Daoy (cell line): ENCODE measurements at regions not wholly inside any gene's neighbourhood (a gene's known extent, or its start where the extent isn't known, plus 50 kb on each side); places are given as distances from the start of the nearest gene placed in this dataset.
"Not testable (repeated sequence)": the region's sequence is repeated elsewhere in the genome, so short reads cannot be mapped to it uniquely, and the experiment has no call there.

ENCODE experiments used
- DNase-seq: peaks from one replicate; pipeline ENCODE4 v3.0.0-alpha.2; 2015; ENCODE audit warnings: low read depth

DNA sequence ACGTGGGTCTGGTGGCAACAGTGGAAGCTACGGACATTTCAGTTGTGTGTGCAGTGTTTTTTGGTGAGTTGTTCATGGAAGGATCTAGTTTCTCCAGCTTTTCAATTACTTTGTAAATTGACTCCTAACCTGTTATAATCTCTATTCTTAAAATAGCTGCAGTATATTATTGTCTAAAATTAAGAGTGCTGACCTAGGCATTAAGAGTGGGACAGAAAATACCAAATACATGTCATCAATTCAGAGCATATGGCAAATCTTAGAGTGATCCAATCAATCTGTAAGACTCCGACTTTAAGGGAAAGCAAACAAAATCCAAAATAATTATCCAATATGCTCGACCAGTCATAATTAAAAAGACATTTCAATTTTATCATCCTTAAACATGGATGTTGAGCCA is 338.1 kb upstream of the PCDH9 start:
- no peak for DNase-seq

DNA sequence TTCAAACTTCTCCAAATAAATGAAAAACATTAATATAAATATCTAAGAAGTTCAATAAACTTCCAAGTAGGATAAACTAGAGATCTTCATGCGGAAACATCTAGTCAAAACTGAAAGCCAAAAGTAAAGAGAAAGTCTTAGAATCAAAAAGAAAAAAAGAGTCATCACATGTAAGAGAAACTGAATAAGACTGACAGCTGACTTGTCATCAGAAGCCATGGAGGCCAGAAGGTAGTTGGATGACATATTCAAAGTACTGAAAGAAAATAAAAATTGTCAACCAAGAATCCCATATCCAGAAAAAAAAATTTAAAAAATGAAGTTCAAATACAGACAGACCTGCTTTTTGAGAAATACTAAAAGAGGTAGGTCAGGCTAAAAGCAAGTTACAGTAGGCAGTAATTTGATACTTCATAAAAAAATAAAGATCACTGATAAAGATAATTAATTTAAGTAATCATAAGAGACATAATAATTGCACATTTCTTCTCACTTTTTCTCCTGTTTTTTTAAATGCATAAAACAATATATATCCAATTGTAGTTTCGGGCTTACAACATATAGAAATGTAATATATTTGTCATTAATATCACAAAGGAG is 327.6 kb upstream of the PCDH9 start:
- DNase-seq, result no peak

DNA sequence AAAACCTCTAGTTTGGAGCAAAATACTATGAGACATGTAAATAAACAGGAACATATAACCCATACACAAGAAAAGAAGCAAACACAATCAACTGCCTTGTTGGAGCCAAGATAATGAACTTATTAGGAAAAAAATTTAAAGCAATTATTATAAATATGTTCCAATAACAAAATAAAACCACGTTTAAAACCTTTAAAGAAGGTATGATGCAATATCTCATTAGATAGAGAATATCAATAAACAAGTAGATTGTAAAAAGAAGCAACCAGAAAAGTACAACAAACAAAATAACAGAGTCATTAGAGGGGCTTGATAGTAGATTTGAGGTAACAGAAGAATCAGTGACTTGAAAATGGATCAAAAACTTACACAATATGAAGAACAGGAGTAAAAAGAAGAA is 327.0 kb upstream of the PCDH9 start:
- DNase-seq, result no peak

DNA sequence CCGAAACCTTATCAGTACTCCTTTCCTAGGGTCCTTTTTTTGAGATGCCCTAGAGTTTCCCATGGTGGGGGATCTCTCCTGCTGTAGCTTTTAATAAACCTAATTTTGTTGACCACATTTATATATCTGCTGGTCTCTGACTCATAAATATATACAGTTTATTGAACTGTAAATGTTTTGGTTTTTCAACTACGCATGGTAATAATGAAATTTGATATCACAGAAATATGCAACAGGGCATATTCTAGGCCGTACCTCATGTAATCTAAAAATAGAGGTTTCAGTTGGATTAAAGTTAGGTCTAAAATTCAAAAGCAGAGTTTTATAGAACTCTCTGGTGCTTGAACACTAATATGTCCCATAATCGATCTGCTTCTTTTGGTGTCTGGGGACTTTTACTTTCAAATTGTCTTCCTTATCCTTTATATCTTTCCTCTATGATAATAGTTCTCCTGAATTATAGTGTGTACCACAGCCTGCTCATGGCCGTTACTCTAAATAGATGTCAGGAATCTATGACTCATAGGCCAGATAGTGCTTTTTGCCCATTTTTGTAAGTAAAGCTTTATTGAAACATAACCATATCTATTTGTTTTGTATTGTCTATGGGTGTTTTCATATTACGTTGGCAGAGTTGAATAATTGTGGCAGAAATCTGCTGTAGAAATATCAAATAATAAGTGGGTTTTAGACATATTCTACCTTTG is 324.8 kb upstream of the PCDH9 start:
- no peak for DNase-seq

DNA sequence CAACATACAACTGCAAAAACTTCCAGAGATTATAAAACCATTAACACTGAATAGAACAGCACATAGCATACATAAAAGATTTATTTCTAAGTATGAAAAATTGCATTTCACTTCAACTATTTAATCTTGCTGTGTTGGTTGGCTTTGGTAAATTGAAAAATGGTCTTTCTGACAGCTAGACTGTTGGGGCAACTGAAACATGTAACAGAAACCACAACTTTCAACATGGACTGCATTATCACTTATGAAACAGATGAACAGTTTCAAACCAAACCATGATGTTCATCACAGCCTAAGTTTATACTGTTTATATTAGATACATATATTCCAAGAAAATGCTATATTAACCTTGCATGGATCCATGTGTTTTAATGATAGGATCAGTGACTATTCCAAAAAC is 324.1 kb upstream of the PCDH9 start:
- no peak for DNase-seq

DNA sequence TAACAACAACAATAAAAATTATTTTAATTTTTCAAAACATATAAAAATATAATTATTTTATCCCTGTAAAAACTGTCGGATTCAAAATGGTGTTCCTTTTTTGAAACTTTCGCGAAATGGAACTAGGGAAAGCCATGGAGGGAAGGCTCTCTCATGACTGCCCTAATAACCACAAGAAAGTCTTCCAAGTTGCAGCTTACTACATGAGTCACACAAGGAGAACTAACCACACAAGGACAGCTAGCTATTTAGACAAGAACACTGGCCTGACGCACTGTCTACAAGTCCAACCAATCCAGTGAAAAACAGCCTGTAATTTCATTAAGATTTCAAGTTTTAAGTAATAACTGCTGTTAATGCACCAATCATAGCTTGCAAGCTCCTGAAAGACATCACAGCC is 319.2 kb upstream of the PCDH9 start:
- DNase-seq, result no peak

DNA sequence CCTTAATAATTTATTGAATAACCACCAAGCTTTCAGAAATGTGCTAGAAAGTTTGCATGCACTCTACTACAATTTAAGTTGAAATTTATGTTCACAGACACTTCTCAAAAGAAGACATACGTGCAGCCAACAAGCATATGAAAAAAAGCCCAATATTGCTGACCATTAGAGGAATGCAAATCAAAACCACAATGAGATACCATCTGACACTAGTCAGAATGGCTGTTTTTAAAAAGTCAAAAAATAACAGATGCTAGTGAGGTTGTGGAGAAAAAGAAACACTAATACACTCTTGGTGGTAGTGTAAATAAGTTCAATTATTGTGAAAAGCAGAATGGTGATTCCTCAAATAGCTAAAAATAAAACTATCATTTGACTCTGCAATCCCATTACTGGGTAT is 308.8 kb upstream of the PCDH9 start:
- DNase-seq, result no peak

DNA sequence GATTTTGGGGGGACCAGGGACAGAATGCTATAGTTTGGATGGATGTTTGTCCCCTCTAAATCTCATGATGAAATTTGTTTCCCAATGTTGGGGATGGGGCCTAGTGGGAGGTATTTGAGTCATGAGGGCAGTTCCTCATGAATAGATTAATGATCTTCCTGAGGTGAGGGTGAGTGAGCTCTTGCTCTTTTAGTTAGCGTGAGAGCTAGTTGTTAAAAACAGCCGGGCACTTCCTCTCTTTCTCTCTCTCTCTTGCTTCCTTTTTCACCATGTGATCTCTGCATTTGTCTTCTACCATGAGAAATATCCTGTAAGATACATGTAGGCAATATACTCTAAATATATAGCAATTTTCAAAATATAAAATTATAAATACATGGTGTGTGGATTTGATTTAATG is 290.8 kb upstream of the PCDH9 start:
- no peak for DNase-seq

DNA sequence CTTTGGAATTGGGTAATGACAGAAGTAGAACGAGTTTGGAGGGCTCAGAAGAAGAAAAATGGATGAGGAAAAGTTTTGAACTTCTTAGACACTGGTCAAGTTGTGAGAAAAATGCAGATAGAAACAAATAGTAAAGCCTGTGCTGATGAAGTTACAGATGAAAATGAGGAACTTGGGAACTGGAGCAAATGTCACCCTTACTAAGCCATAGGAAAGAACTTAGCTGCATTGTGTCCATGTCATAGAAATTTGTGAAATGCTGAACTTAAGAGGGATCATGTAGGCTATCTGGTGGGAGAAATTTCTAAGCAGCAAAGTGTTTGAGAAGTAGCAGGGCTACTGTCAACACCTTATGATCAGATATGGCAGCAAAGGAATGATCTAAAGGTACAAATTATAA is 289.2 kb upstream of the PCDH9 start:
- no peak for DNase-seq

DNA sequence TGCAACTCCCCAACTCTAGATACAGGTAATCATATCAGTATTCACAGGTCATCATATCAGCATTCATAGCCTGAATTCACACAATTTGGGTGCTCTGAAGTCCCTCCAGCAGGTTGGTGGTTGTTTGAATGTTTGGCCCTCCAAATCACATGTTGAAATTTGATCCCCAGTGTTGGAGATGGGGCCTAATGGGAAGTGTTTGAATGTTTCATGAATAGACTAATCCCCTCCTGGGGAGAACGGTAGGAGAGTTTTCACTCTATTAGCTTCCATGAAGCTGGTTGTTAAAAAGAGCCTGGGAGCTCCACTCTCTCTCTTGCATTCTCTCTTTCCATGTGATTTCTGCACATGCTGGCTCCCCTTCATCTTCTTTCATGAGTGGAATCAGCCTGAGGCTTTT is 288.6 kb upstream of the PCDH9 start:
- no peak for DNase-seq

DNA sequence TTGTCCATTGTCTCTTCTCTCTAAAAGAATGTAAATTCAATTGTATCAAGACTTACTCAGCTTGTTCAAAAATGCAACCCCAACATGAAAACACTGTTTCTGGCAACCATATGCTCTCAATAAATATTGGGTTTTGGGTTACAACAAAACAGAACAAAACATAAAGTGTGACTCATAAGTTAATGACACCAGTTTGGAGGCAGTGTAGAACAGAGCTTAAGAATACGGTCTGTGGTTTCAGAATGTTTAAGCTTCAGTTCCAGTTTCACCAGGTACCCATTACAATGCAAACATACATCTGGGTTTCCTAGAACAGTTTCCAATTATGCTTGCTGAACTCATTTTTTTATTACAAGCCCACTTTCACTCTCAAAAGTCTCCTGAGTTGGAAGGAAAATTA is 285.8 kb upstream of the PCDH9 start:
- no peak for DNase-seq

DNA sequence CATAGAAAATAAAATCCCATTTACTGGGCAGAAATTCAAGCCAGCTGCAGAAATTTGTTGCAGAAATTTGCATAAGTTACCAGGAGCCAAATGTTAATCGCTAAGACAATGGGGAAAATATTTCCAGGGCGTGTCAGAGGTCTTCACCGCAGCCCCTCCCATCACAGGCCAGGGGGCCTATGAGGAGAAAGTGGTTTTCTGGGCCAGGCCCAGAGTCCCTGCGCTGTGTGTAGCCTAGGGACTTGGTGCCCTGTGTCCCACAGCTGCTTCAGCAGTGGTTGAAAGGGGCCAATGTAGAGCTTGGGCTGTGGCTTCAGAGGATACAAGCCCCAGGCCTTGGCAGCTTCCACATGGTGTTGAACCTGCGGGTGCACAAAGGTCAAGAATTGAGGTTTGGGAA is 278.9 kb upstream of the PCDH9 start:
- DNase-seq, result no peak

DNA sequence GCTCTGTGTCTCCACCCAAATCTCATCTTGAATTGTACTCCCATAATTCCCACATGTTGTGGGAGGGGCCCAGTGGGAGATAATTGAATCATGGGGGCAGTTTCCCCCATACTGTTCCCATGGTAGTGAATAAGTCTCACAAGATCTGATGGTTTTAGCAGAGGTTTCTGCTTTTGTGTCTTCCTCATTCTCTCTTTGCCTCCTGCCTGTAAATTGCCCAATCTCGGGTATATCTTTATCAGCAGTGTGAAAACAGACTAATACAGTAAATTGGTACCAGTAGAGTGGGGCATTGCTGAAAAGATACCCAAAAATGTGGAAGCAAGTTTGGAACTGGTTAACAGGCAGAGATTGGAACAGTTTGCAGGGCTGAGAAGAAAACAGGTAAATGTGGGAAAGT is 278.1 kb upstream of the PCDH9 start:
- not testable (repeated sequence) for DNase-seq

DNA sequence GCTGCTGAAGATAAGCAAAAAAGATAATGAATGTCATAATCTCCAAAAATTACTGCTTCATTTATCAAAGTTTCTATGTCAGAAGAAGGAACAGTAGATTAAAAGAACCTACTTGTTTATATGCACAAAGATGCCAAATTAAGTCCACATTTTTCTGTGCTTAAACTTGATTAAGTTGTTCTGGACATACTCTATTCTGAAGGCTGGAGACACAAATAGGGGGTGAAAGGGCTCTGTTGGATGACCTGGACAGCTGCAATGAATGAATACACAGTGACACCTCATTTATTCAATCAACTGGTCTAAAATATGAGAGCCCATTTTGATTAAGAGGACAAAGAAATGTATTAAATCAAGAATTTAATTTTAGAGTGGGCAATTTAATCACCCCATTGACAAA is 276.3 kb upstream of the PCDH9 start:
- no peak for DNase-seq

DNA sequence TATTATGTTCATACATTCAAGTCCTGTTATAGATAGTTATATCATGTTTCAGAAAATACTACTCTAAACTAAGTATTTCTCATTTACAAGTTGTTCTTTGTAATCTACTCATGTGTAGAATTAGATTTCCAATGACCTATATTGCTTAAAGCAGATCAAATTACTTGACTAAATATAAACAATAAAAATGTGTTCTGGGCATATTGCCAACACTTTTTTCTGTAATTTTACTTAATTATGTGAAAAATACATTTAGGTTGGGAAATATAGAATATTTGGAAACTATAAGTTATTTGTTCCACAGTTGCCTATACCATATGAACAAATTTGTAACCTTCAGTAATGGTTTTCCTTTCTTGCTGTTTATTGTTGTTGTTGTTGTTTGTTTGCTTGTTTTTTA is 275.2 kb upstream of the PCDH9 start:
- DNase-seq, result no peak

DNA sequence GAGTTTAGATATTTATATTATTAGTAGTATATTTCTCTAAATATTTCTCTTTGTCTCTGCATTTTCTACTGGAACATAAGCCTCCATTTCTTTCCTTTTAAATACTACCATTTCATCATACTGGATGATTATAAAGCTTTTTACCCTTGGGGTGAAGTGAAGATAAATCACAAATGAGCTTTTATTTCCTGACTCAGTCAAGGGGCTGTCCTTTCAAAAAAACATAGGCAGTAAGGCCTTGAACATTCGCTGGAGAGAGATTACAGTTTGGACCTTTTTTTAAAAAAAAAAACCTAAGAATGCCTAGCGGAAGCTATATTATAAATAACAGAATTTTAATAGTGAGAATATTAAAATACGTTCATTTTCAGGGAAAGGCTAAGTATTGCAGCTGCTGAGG is 268.8 kb upstream of the PCDH9 start:
- no peak for DNase-seq

DNA sequence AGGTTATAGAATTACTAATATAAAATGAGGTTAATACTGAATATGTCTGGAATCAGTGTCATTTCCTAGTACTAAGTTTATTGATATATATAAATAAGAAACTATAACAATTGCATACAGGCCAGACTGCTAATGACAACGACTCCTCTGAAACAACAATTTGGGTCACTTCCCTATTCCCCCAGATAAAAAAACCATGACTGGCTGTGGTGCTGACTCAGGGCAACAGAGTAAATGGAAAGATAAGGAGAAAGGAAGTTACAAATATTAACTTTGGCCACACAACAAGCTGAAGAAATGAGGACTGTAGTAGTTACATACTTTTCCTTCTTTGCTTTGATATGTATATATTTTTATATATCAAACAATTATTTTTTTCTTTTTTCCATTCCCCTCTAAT is 263.7 kb upstream of the PCDH9 start:
- no peak for DNase-seq

DNA sequence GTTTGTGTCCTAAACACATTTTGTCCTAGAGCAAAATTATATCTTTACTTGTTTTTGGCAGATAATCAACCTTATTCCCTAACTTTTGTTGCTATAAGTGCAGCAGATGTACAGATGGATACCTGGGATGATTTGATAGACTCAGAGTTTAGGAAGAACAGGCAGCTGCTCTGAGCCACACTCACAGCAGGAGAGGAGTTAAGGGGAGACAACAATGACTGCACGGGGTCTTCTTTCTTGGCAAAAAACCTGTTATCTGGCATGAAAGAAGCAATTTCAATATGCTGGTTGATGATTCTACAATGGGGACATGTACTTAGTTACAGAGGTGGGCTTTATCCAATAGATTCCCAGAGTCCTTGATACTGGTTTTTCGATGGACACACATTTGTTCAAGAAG is 258.9 kb upstream of the PCDH9 start:
- DNase-seq, result no peak

DNA sequence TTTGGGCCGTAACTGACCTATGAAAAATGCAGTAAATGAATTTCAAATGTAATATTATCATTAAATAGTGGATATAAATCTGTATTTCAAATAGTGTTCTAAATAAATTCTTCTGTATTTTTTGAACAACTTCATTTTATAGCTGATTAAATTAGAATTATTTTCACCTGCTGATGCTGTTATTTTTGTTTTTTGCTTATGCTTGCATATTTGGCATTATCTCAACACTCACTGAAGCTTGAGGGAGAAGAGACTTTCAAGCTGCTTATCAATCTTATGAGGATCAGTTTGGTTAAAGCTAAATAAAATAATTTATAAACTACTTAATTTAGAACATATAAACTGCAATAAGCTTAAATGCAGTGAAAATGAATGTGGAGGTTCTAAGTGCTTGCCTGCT is 251.3 kb upstream of the PCDH9 start:
- DNase-seq, result no peak

DNA sequence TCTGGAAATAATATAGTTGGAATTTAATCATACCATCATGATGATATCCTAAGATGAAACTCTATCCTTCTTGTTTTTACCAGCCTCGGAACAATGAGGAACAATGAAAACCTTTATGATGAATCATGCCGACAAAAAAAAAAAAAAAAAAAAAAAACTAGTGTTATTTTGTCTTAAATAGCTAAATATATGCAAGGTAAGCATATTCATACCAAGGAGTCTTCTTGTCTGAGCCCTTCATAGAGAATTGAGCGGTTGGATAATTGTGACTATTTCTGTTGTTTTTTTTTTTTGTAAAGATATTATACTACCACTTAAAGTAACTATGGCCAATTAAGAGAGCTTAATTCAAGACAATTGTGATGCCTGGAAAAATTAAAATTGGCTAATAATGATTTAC is 244.0 kb upstream of the PCDH9 start:
- no peak for DNase-seq

DNA sequence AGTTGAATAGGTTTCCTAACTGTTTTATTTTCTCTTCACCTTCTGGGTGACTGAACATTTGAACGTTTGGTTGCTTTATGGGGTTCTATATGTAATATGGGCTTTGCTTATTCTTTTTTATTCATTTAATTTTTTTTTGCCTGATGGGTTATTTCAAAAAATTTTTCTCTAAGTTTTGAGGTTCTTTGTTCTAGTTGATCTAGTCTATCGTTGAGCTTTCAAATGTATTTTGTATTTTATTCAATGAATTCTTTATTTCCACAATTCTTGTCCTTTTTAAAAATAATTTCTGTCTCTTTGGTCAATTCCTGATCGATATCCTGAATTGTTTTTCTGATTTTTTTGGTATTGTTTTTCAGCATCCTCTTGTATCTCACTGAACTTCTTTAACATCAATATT is 239.5 kb upstream of the PCDH9 start:
- no peak for DNase-seq

DNA sequence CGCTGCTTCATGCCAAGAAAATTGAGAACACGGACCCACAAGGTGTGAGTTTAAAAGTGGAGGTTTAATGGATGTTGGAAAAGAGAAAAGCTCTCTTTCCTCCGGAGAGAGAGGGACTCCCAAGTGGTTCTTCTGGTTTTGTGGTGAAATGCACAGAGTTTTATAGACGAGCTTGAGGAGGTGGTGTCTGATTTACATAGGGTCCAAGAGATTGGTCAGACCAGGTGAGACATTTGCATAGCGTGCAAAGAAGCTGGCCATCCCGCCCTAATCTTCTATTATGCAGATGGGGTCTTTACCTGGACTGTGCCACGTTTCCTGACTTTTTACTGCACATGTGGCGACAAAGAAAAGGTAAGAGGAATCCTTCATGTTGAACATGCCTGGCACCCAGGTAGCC is 236.4 kb upstream of the PCDH9 start:
- no peak for DNase-seq

DNA sequence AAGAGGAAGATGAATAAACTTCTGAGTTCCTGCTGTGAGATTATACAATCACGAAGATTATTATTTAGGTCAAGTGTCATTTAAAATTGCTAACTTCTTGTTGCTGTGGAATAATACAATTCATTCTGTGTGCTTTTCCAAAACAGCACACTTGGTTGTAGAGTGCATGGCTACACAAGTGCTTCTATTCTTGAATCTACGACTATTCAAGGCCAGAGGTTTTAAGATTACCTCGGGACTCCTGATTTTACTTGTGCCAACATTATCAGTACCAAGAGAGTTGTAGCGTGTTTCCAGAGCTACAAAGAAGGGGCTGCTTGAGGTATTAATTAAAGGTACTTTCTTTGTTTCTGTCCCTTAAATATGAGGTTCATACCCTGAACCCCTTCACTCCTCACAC is 234.0 kb upstream of the PCDH9 start:
- no peak for DNase-seq

DNA sequence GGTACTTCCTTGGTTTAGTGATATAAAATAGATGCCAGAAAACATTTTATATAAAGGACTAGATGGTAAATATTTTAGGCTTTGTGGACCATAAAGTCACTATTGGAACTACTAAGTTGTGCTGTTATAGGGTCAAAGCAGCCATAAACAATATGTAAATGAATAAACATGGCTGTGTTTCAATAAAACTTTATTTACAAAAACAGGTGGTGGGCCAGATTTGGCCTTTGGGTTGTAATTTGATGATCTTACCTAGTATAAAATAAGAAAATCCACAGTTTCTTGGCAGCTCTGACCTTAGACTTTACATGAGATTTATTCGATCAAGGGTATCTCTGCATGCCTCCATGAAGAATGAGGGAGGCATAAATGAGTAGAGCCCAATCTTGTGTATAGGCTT is 232.0 kb upstream of the PCDH9 start:
- DNase-seq, result no peak
